Body of pancreas (tissue), 4 donors: ENCODE measurements at regions not wholly inside any gene's neighbourhood (a gene's known extent, or its start where the extent isn't known, plus 50 kb on each side); places are given as distances from the start of the nearest gene placed in this dataset.

ENCODE experiments used
- ATAC-seq: fragments of 150-250 bp; one replicate; pipeline ENCODE4 v1.9.1; 2016
- DNase-seq, 4 donors: peaks; one replicate each; pipeline ENCODE4 v3.0.0-alpha.2; 2019
- H3K27ac ChIP-seq, 4 donors: fragments of 200-600 bp; sonication (generic); 1 replicate in 3 of 4; 2 replicates in 1 of 4; pipeline versions ENCODE4 v1.5.1 to v1.6.1; 2016 to 2019; ENCODE audit warnings: mild to moderate bottlenecking in 1 of 4, mixed read lengths in 1 of 4, moderate library complexity in 1 of 4
- H3K27me3 ChIP-seq, 2 donors: fragments of 200-600 bp; sonication (generic); one replicate each; pipeline ENCODE4 v1.6.0; 2016; ENCODE audit warnings: mild to moderate bottlenecking in 1 of 2
- H3K36me3 ChIP-seq, 2 donors: fragments of 200-600 bp; sonication (generic); replicated peaks in 1 of 2; 2 replicates each; pipeline ENCODE4 v1.5.1; 2016; ENCODE audit warnings: low read depth in 2 of 2; ENCODE audit not compliant: insufficient read depth in 1 of 2
- H3K4me1 ChIP-seq: fragments of 200-600 bp; sonication (generic); one replicate; pipeline ENCODE4 v1.6.0; 2016
- H3K4me3 ChIP-seq, 2 donors: fragments of 200-600 bp; sonication (generic); 1 replicate in 1 of 2; 2 replicates in 1 of 2; pipeline ENCODE4 v1.5.1; 2016 to 2019
- H3K9me3 ChIP-seq, 3 donors: fragments of 200-600 bp; sonication (generic); 1 replicate in 2 of 3; 2 replicates in 1 of 3; pipeline ENCODE4 v1.5.1; 2016
- CTCF ChIP-seq, 7 experiments: fragments of 450-650 bp in 4 of 7; fragments of 200-600 bp in 3 of 7; sonication (generic) in 3 of 7; IDR thresholded peaks; one replicate each; pipeline ENCODE4 v1.5.1; 2016 to 2019; ENCODE audit warnings: antibody characterized with exemption in 7 of 7
- POLR2A ChIP-seq, 3 donors: fragments of 450-650 bp; IDR thresholded peaks; one replicate each; pipeline ENCODE4 v1.6.1; 2016; ENCODE audit warnings: antibody characterized with exemption in 3 of 3, mild to moderate bottlenecking in 2 of 3
- WGBS, 2 donors: methylation state at CpG; one replicate each; pipeline ENCODE4 v1.1.5; 2017; 5-methylcytosine and 5-hydroxymethylcytosine counted together
- intact Hi-C: fragments of 100-400 bp; cut with DNase I; formaldehyde crosslinking; loops from one replicate; pipeline ENCODE4 v1.15.1; 2023

GRCh38 chr6:16819752-16820151 is 58.5 kb upstream of the ATXN1 start:
- ATAC-seq (no peak), DNase-seq (no peak)
- Histone ChIP-seq H3K27me3 (no peaks in the 10 kb centered on the region), H3K9me3 (no peaks in the 10 kb centered on the region), H3K36me3 (no peaks in the 10 kb centered on the region), H3K27ac (no peak overlapping the region), H3K4me3 (no peak overlapping the region), H3K4me1 (peaks cover 27% of the 10 kb centered on the region)
- TF ChIP-seq POLR2A (IDR thresholded peaks at IDR 0.05) = no peak
- no peak for TF ChIP-seq CTCF (IDR thresholded peaks at IDR 0.05)
- 82 to 84% methylated on average over 3 of the region's 3 CpGs for WGBS, 2 donors
- intact Hi-C loops = no loop called here

GRCh38 chr6:16818992-16819626 is 57.8 kb upstream of the ATXN1 start:
- no peaks in the 10 kb centered on the region for H3K36me3 ChIP-seq
- no peak overlapping the region for H3K4me3 ChIP-seq
- intact Hi-C loops = no loop called here
- H3K9me3 ChIP-seq = no peaks in the 10 kb centered on the region
- peaks cover 27% of the 10 kb centered on the region for H3K4me1 ChIP-seq
- ATAC-seq (no peak), DNase-seq (no peak)
- H3K27ac ChIP-seq = no peak overlapping the region
- H3K27me3 ChIP-seq = no peaks in the 10 kb centered on the region
- TF ChIP-seq CTCF (IDR thresholded peaks at IDR 0.05) = no peak
- TF ChIP-seq POLR2A (IDR thresholded peaks at IDR 0.05) = no peak
- WGBS, 2 donors = 29 to 35% methylated on average over 5 of the region's 5 CpGs

GRCh38 chr6:16817594-16817993 is 56.3 kb upstream of the ATXN1 start:
- Histone ChIP-seq H3K4me1 (peaks cover 25% of the 10 kb centered on the region), H3K27me3 (no peaks in the 10 kb centered on the region), H3K9me3 (no peaks in the 10 kb centered on the region), H3K27ac (no peak overlapping the region), H3K36me3 (no peaks in the 10 kb centered on the region), H3K4me3 (no peak overlapping the region)
- 91 to 97% methylated on average over 3 of the region's 3 CpGs for WGBS, 2 donors
- TF ChIP-seq CTCF (IDR thresholded peaks at IDR 0.05) = no peak
- TF ChIP-seq POLR2A (IDR thresholded peaks at IDR 0.05) = no peak
- no peak for DNase-seq
- no peak for ATAC-seq
- intact Hi-C loops = no loop called here

DNA sequence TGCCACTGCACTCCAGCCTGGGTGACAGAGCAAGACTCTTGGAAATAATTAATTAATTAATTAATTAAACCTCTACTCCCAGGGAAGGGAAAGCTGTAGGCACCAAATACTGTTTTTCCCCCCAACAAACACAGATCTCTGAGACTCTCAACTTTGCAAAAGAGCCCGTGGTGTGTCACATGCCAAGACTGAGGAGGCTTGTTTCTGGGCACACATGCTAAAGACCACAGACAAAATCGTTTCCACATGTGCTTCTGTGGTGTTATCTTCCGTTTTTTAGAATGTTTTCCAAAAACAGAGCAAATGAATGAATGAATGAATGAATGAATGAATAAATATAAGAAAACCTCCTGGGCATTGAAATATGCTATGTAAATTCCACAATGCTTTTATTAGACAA is 55.6 kb upstream of the ATXN1 start:
- ATAC-seq = no peak
- Histone ChIP-seq H3K4me1 (peaks cover 18% of the 10 kb centered on the region), H3K27ac (no peak overlapping the region), H3K4me3 (no peak overlapping the region), H3K36me3 (no peaks in the 10 kb centered on the region), H3K27me3 (no peaks in the 10 kb centered on the region), H3K9me3 (no peaks in the 10 kb centered on the region)
- TF ChIP-seq CTCF (IDR thresholded peaks at IDR 0.05) = no peak
- TF ChIP-seq POLR2A (IDR thresholded peaks at IDR 0.05) = no peak
- 68 to 75% methylated on average over 3 of the region's 3 CpGs for WGBS, 2 donors
- no peak for DNase-seq
- intact Hi-C loops = no loop called here

- ATAC-seq (no peak), DNase-seq (no peak)
- Histone ChIP-seq H3K27me3 (no peaks in the 10 kb centered on the region), H3K27ac (no peak overlapping the region), H3K9me3 (no peaks in the 10 kb centered on the region), H3K36me3 (no peaks in the 10 kb centered on the region), H3K4me3 (no peak overlapping the region), H3K4me1 (no peaks in the 10 kb centered on the region)
- intact Hi-C loops = no loop called here
- WGBS, 2 donors = 75 to 86% methylated on average over 2 of the region's 2 CpGs
- TF ChIP-seq POLR2A (IDR thresholded peaks at IDR 0.05) (no peak), CTCF (IDR thresholded peaks at IDR 0.05) (no peak)
Measured at GRCh38 chr6:16812993-16813392, 51.7 kb upstream of the ATXN1 start.
